ENCODE measurements at regions not wholly inside any gene's neighbourhood (a gene's known extent, or its start where the extent isn't known, plus 50 kb on each side); places are given as distances from the start of the nearest gene placed in this dataset.

DNA sequence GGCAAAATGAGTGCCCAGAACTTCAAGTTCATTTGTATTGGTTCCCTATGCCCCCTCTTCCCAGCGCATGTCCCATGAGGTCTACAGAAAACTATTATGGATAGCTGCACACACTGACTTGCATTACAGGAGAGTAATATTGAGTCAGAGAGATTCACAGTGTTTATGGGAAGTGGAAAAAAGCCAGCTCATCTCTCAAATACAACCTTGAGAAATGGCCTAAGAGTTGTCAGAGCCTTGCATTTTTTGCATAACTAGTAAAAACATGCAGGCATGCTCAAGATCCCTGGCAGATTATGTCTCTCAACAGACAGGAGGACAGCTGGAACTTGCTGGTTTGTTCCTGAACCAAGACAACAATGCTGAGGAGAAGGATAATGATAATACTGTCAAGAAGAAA lies 1292.8 kb downstream of the DSC3 start:
- CTCF ChIA-PET (ENCODE audit: partially characterized antibody) = interaction anchor here (0.7 kb wide), 1 partner anchor 122 kb away, joined by 3 read pairs; no protein-coding TSS in a partner anchor
- no peak for TF ChIP-seq ZNF274 (IDR thresholded peaks at IDR 0.05; ENCODE audit: borderline replicate concordance, extremely low read depth, low read length)
- TF ChIP-seq KDM4A (IDR thresholded peaks at IDR 0.05; ENCODE audit: low read depth, low read length, severe bottlenecking) = no peak
- no peak for TF ChIP-seq RNF2 (IDR thresholded peaks at IDR 0.05; ENCODE audit: borderline replicate concordance, low read depth, low read length, missing control alignments, poor library complexity, severe bottlenecking)
- TF ChIP-seq TEAD4 (IDR thresholded peaks at IDR 0.05; ENCODE audit: low read depth, low read length) = no peak
- Histone ChIP-seq H2AFZ (ENCODE audit: low read length) (no peak overlapping the region; the same call in 1 of the 2 replicates), H3K56ac (replicated peaks; ENCODE audit: insufficient read length, low read depth, low read length) (no peak overlapping the region), H3K9ac (replicated peaks in 1 of 4; ENCODE audit: extremely low read depth in 1 of 4, low read depth in 3 of 4, low read length in 3 of 4) (no peak overlapping the region), H2BK20ac (ENCODE audit: low read length) (no peak overlapping the region), H2BK5ac (ENCODE audit: low read depth, low read length) (no peak overlapping the region), H2BK12ac (ENCODE audit: low read depth, low read length) (no peak overlapping the region), H3K4ac (replicated peaks; ENCODE audit: insufficient read length, low read depth, low read length) (no peak overlapping the region), H4K5ac (ENCODE audit: insufficient read length, low read depth, low read length) (no peak overlapping the region), H3K27me3 (replicated peaks in 1 of 4; ENCODE audit: control insufficient read depth in 3 of 4, extremely low read depth in 1 of 4, insufficient read depth in 3 of 4, low read length in 3 of 4) (no peaks in the 10 kb centered on the region), H3K36me3 (ENCODE audit: control insufficient read depth in 2 of 4, insufficient read depth in 4 of 4, low read length in 3 of 4) (no peaks in the 10 kb centered on the region), H2BK120ac (replicated peaks; ENCODE audit: low read depth, low read length) (no peak overlapping the region), H3K79me1 (ENCODE audit: low read depth, low read length) (no peaks in the 10 kb centered on the region), H3K23me2 (ENCODE audit: low read depth, low read length) (no peaks in the 10 kb centered on the region; the same call in 1 of the 2 replicates), H3K18ac (ENCODE audit: extremely low read depth, low read length) (no peak overlapping the region), H3K4me1 (replicated peaks in 1 of 4; ENCODE audit: control insufficient read depth in 3 of 4, insufficient read depth in 4 of 4, low read length in 3 of 4) (no peaks in the 10 kb centered on the region), H2AK5ac (ENCODE audit: low read depth, low read length) (no peak overlapping the region), H3K27ac (ENCODE audit: low read depth, low read length) (no peak overlapping the region), H4K91ac (replicated peaks; ENCODE audit: insufficient read length, low read length) (no peak overlapping the region), H4K8ac (ENCODE audit: extremely low read depth, insufficient read depth, low read length) (no peak overlapping the region), H3K9me3 (ENCODE audit: insufficient read depth in 2 of 2, low read depth in 1 of 2, low read length in 1 of 2) (no peaks in the 10 kb centered on the region), H3K79me2 (ENCODE audit: control insufficient read depth in 1 of 2, insufficient read depth in 2 of 2, low read length in 2 of 2) (no peaks in the 10 kb centered on the region), H3K4me3 (ENCODE audit: extremely low read depth in 1 of 4, insufficient read depth in 2 of 4, low read depth in 3 of 4, low read length in 4 of 4) (no peak overlapping the region), H3K14ac (ENCODE audit: insufficient read length) (no peak overlapping the region), H2BK15ac (ENCODE audit: low read length) (no peak overlapping the region), H4K20me1 (replicated peaks in 1 of 2; ENCODE audit: control insufficient read depth in 1 of 2, insufficient read depth in 2 of 2, low read length in 2 of 2) (no peaks in the 10 kb centered on the region), H3K23ac (ENCODE audit: insufficient read length) (no peak overlapping the region), H3K4me2 (ENCODE audit: insufficient read depth in 1 of 2, low read depth in 2 of 2, low read length in 2 of 2) (no peak overlapping the region)
- no peak for FAIRE-seq
- WGBS, 2 experiments (ENCODE audit: extremely low coverage in 1 of 2, insufficient coverage in 1 of 2, insufficient read length in 1 of 2, insufficient replicate concordance in 2 of 2, low coverage in 1 of 2, low lambda C conversion rate in 2 of 2, missing lambda C conversion rate in 1 of 2) = 83% methylated on average over 1 of the region's 1 CpG; no CpG with 5 or more reads in 1 of the 2 experiments
- POLR2A ChIA-PET (ENCODE audit: partially characterized antibody) = no interaction called here
- no peak for DNase-seq (ENCODE audit: low read depth in 1 of 2, low spot score in 2 of 2)
